Spleen (tissue), 11 donors: ENCODE measurements at regions not wholly inside any gene's neighbourhood (a gene's known extent, or its start where the extent isn't known, plus 50 kb on each side); places are given as distances from the start of the nearest gene placed in this dataset.

ENCODE experiments used
- DNase-seq: peaks from one replicate; pipeline ENCODE4 v3.0.0-alpha.2; 2020
- H3K27ac ChIP-seq, 8 donors: fragments of 200-600 bp; sonication (generic) in 7 of 8; 1 replicate in 4 of 8; 2 replicates in 4 of 8; pipeline versions ENCODE4 v1.5.0 to v1.8.0; 2016 to 2021; ENCODE audit warnings: inconsistent platforms in 4 of 8, mild to moderate bottlenecking in 4 of 8, moderate library complexity in 1 of 8
- H3K27me3 ChIP-seq, 7 donors: fragments of 200-600 bp; sonication (generic) in 6 of 7; replicated peaks in 1 of 7; 1 replicate in 4 of 7; 2 replicates in 3 of 7; pipeline versions ENCODE4 v1.5.0 to v1.8.0; 2016 to 2021; ENCODE audit warnings: inconsistent platforms in 3 of 7, mild to moderate bottlenecking in 1 of 7
- H3K36me3 ChIP-seq, 6 donors: fragments of 200-600 bp; sonication (generic) in 5 of 6; 1 replicate in 4 of 6; 2 replicates in 2 of 6; pipeline versions ENCODE4 v1.5.0 to v1.8.0; 2016 to 2021; ENCODE audit warnings: inconsistent platforms in 2 of 6
- H3K4me1 ChIP-seq, 6 donors: fragments of 200-600 bp; sonication (generic) in 5 of 6; 1 replicate in 3 of 6; 2 replicates in 3 of 6; pipeline versions ENCODE4 v1.5.0 to v1.8.0; 2016 to 2021; ENCODE audit warnings: inconsistent platforms in 3 of 6
- H3K4me3 ChIP-seq, 8 donors: fragments of 200-600 bp; sonication (generic) in 7 of 8; 1 replicate in 4 of 8; 2 replicates in 4 of 8; pipeline versions ENCODE4 v1.5.0 to v1.8.0; 2016 to 2021; ENCODE audit warnings: inconsistent platforms in 4 of 8, mild to moderate bottlenecking in 4 of 8, moderate library complexity in 2 of 8
- H3K9me3 ChIP-seq, 8 donors: fragments of 200-600 bp; sonication (generic) in 7 of 8; 1 replicate in 4 of 8; 2 replicates in 4 of 8; pipeline versions ENCODE4 v1.5.0 to v1.8.0; 2016 to 2021; ENCODE audit warnings: inconsistent platforms in 4 of 8
- POLR2A ChIP-seq, 3 donors: fragments of 450-650 bp; IDR thresholded peaks; one replicate each; pipeline ENCODE4 v1.5.1; 2017; ENCODE audit warnings: antibody characterized with exemption in 3 of 3, mild to moderate bottlenecking in 1 of 3
- POLR2AphosphoS5 ChIP-seq, 3 donors: sonication (generic); formaldehyde crosslinking; IDR thresholded peaks; one replicate each; pipeline ENCODE4 v1.5.1; 2017; ENCODE audit warnings: antibody characterized with exemption in 3 of 3
- WGBS, 5 donors: extraction: QIAGEN DNeasy Blood & Tissue Kit in 3 of 5; methylation state at CpG; one replicate each; pipeline versions ENCODE4 v1.1.5 to v1.1.7; 2013 to 2018; 5-methylcytosine and 5-hydroxymethylcytosine counted together
- intact Hi-C: fragments of 100-400 bp; cut with DNase I; formaldehyde crosslinking; loops from one replicate; pipeline ENCODE4 v1.15.0; 2023; ENCODE audit warnings: low total_unique reads
- TF ChIP-seq, protein P1 (sequence below), 11 experiments: fragments of 200-600 bp in 7 of 11; fragments of 450-650 bp in 4 of 11; sonication (generic) in 4 of 11; IDR thresholded peaks in 8 of 11; conservative IDR thresholded peaks in 3 of 11; 1 replicate in 7 of 11; 2 replicates in 4 of 11; pipeline versions ENCODE4 v1.4.0 to v1.8.0; 2016 to 2021; ENCODE audit warnings: antibody characterized with exemption in 11 of 11, inconsistent platforms in 4 of 11, mild to moderate bottlenecking in 1 of 11
- donor health status: healthy with polysubstance abuse.
- donor health status: DM: no; HTN: no; CAD: no; lungs with moderate emphysema.
- donor health status: DM: no; HTN: no; CAD: no.
- donor health status: Bipolar disorder and iron deficiency.
- donor health status: healthy.
- donor health status: DM: no; HTN: no; CAD: no.
- donor health status: DM: yes; HTN: yes; CAD: no.

DNA sequence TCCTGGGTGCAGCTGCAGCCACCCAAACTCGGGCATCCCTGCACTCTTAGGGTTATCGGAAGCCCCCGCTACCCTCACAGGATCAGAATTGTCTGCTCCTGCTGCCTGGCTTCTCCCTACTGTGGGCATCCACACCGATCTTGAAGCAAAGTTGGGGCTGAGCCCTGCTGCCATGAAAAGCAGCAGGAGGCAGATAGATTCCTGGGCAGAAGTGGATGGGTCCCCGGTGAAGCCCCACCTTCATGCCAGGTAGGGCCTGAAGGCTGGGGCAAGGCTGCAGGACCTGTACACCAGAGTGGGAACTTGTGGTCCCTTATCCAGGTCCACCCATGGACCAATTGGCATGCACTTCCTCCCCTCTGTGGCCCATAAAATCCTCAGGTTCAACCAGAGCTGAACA is 922.6 kb upstream of the KCND2 start:
- Histone ChIP-seq H3K27me3 (no peaks in the 10 kb centered on the region), H3K36me3 (no peaks in the 10 kb centered on the region), H3K9me3 (peaks cover 0 to 6% (median 0%) of the 10 kb centered on the region in 8 donors), H3K4me1 (no peaks in the 10 kb centered on the region), H3K4me3 (no peak overlapping the region), H3K27ac (no peak overlapping the region)
- TF ChIP-seq POLR2AphosphoS5 (IDR thresholded peaks at IDR 0.05) (no peak), POLR2A (IDR thresholded peaks at IDR 0.05) (no peak)
- TF ChIP-seq, protein P1, sequence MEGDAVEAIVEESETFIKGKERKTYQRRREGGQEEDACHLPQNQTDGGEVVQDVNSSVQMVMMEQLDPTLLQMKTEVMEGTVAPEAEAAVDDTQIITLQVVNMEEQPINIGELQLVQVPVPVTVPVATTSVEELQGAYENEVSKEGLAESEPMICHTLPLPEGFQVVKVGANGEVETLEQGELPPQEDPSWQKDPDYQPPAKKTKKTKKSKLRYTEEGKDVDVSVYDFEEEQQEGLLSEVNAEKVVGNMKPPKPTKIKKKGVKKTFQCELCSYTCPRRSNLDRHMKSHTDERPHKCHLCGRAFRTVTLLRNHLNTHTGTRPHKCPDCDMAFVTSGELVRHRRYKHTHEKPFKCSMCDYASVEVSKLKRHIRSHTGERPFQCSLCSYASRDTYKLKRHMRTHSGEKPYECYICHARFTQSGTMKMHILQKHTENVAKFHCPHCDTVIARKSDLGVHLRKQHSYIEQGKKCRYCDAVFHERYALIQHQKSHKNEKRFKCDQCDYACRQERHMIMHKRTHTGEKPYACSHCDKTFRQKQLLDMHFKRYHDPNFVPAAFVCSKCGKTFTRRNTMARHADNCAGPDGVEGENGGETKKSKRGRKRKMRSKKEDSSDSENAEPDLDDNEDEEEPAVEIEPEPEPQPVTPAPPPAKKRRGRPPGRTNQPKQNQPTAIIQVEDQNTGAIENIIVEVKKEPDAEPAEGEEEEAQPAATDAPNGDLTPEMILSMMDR (IDR thresholded peaks at IDR 0.05 in 8 of 11, conservative IDR thresholded peaks at IDR 0.05 in 3 of 11) = no peak
- 83 to 94% (median 86%) methylated on average over 4 to 5 of the region's 5 CpGs for WGBS, 5 donors
- intact Hi-C loops = no loop called here
- DNase-seq = no peak

DNA sequence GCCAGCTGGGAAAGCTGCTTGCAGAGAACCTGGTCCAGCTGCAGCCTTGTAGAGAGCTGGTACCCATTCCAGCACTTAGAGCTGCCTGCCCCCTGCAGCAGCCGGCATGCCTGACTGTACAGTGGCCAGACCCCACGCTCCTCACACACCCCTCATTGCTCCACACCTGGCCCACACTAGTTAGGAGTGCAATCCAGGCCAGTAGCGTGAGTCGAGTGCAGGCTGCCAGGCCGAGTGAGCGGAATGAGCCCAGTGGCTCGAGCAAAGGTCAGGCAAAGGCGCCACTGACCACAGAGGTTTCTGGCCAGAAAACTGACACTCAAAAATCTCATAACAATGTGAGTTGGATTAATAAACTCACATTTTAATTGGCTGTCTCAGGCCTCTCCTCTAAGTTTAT is 921.7 kb upstream of the KCND2 start:
- no peak overlapping the region for H3K27ac ChIP-seq
- no peaks in the 10 kb centered on the region for H3K36me3 ChIP-seq
- DNase-seq = peak; percentile 58
- no peak overlapping the region for H3K4me3 ChIP-seq
- H3K27me3 ChIP-seq = no peaks in the 10 kb centered on the region
- intact Hi-C loops = no loop called here
- WGBS, 5 donors = 84 to 92% (median 88%) methylated on average over 7 to 8 of the region's 8 CpGs
- H3K9me3 ChIP-seq = peaks cover 0 to 6% (median 0%) of the 10 kb centered on the region in 8 donors
- TF ChIP-seq, protein P1 (IDR thresholded peaks at IDR 0.05 in 8 of 11, conservative IDR thresholded peaks at IDR 0.05 in 3 of 11) = no peak
- TF ChIP-seq POLR2AphosphoS5 (IDR thresholded peaks at IDR 0.05) (no peak), POLR2A (IDR thresholded peaks at IDR 0.05) (no peak)
- H3K4me1 ChIP-seq = no peaks in the 10 kb centered on the region

DNA sequence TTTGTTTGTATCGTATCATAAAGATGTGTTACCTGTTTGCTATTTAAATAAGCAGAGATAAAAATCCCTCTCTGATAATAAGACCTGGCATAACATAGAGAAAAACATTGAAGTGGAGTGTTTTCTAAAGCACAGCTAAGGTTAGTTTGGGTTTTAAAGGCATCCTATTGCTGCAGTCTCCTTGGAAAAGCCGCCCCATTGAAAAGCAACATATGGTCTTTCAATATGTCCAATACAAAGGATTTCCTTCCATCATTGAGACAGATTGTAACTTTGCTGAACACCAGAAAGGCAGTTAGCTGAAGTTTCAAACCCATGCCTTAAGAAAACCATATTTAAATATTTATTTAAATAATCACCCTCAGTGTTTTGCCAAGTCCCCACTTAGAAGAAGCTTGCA is 898.5 kb upstream of the KCND2 start:
- H3K36me3 ChIP-seq = no peaks in the 10 kb centered on the region
- H3K4me3 ChIP-seq = no peak overlapping the region
- H3K27me3 ChIP-seq = no peaks in the 10 kb centered on the region
- H3K9me3 ChIP-seq = peaks cover 0 to 7% (median 0%) of the 10 kb centered on the region in 8 donors
- no peak for DNase-seq
- WGBS, 5 donors = 69 to 94% (median 82%) methylated on average over 2 of the region's 2 CpGs
- H3K4me1 ChIP-seq = no peaks in the 10 kb centered on the region
- intact Hi-C loops = no loop called here
- H3K27ac ChIP-seq = no peak overlapping the region
- TF ChIP-seq, protein P1 (IDR thresholded peaks at IDR 0.05 in 8 of 11, conservative IDR thresholded peaks at IDR 0.05 in 3 of 11) = no peak
- TF ChIP-seq POLR2AphosphoS5 (IDR thresholded peaks at IDR 0.05) (no peak), POLR2A (IDR thresholded peaks at IDR 0.05) (no peak)

DNA sequence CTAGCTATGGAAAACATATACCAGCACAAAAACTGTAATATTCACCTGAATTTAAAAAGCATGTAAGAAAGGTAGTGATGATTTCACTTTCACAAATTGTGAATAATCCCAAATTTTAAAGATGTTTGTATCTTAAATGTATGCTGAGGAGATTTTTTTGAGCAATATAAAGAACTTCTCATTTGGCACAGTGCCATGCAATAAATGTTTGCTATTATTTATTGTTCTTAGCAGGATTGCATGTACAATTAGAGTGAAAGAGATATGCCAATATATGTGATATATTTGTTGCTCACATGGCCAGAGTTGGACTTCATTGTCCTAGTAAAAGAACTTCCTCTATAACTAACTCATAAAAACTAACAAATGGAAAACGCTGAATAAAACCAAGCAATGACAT is 895.1 kb upstream of the KCND2 start:
- 75 to 81% (median 80%) methylated on average over 1 of the region's 1 CpG for WGBS, 5 donors
- H3K27me3 ChIP-seq = no peaks in the 10 kb centered on the region
- intact Hi-C loops = no loop called here

More for the DNA sequence above, 895.1 kb upstream of the KCND2 start:
- Histone ChIP-seq H3K9me3 (no peaks in the 10 kb centered on the region), H3K36me3 (no peaks in the 10 kb centered on the region), H3K27ac (no peak overlapping the region), H3K4me3 (no peak overlapping the region), H3K4me1 (no peaks in the 10 kb centered on the region)
- no peak for TF ChIP-seq POLR2A (IDR thresholded peaks at IDR 0.05)
- TF ChIP-seq, protein P1 (IDR thresholded peaks at IDR 0.05 in 8 of 11, conservative IDR thresholded peaks at IDR 0.05 in 3 of 11) = no peak
- DNase-seq = no peak
